ENCODE measurements at regions not wholly inside any gene's neighbourhood (a gene's known extent, or its start where the extent isn't known, plus 50 kb on each side); places are given as distances from the start of the nearest gene placed in this dataset.
A peak's percentile ranks its signal among the peaks of the same experiment; 100 is the strongest.

DNA sequence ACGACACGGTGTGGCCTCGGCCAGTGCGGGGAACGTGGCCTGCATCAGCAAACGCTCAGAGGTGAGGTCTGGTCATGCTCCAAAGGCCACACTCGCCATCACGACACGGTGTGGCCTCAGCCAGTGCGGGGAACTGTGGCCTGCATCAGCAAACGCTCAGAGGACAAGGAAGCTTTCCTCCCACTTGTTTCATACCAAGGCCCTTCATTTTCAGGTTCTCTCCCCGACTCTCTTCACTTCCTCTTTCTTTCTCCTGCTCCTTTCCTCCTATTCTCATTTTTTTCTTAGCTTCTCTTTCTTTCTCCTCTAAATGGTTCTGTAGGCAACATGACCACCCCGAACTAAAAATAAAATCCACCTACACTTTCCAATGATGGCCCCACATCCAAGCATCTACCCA is 384.4 kb upstream of the SHH start:
- H3K27me3 Mint-ChIP-seq = no peaks in the 10 kb centered on the region
- H3K36me3 Mint-ChIP-seq = no peaks in the 10 kb centered on the region
- H3K9me3 Mint-ChIP-seq (ENCODE audit: low read depth) = no peaks in the 10 kb centered on the region
- H3K27ac Mint-ChIP-seq = no peak overlapping the region
- no peak overlapping the region for H3K4me3 Mint-ChIP-seq
- H3K4me1 Mint-ChIP-seq (ENCODE audit: low read depth) = no peaks in the 10 kb centered on the region

DNA sequence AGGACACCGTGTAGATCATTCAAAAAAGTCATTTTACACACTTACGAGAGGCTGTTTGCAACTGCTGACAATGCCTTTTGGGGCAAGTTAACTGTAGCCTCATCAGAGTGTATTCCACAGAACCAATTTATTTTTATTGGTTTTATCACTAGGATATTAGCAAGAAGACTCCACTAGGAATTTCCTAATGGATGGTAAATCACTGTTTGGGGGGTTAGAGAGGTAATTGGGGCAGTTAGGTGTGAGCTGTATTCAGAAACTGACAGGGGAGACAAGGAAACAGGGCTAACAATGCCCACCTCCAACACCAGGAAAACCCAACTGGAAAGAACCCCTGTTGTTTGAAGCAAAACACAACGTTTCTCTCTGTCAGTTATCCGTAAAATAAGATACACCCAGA is 383.0 kb upstream of the SHH start:
- no peaks in the 10 kb centered on the region for H3K4me1 Mint-ChIP-seq (ENCODE audit: low read depth)
- no peaks in the 10 kb centered on the region for H3K9me3 Mint-ChIP-seq (ENCODE audit: low read depth)
- no peaks in the 10 kb centered on the region for H3K36me3 Mint-ChIP-seq
- no peak overlapping the region for H3K27ac Mint-ChIP-seq
- no peaks in the 10 kb centered on the region for H3K27me3 Mint-ChIP-seq
- H3K4me3 Mint-ChIP-seq = no peak overlapping the region

DNA sequence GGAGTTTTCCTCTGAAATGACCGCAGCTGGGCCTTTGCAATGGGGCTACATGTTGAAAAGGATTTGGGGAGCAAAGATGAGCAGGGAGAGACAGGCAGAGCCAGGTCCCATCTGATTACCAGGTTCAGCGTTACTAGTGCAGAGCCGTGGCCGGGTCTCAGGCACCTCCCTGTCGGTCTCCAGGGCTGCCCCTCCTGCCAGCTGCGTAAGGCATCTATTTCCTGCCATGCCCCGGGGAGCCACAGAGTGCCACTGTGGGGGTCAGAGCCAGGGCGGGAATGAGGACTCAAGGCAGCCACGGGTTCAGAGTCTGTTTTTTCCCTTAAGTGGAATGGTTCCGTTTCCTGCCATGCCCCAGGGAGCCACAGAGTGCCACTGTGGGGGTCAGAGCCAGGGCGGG is 382.6 kb upstream of the SHH start:
- H3K9me3 Mint-ChIP-seq (ENCODE audit: low read depth) = no peaks in the 10 kb centered on the region
- H3K36me3 Mint-ChIP-seq = no peaks in the 10 kb centered on the region

DNA sequence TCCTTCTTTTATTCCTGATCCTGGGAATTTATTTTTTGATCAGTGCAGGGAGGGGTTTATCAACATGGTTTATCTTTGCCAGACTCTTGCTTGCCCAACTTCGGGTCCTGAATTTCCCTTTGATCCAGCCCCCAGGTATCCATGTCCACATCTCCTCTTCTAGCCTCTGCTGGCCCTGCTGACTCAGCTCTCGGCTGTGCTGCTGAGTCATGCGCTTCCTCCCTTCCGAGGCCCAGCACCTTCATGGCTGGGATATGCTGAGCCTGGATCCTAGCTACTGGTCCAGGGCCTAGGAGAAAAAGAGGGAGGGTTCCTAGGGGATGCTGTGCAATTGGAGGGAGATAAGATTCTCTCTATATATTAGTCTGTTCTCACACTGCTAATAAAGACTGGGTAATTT is 380.7 kb upstream of the SHH start:
- Mint-ChIP-seq H3K36me3 (no peaks in the 10 kb centered on the region), H3K27ac (no peak overlapping the region), H3K4me1 (ENCODE audit: low read depth) (no peaks in the 10 kb centered on the region), H3K27me3 (peaks cover 2% of the 10 kb centered on the region), H3K9me3 (ENCODE audit: low read depth) (no peaks in the 10 kb centered on the region), H3K4me3 (no peak overlapping the region)

More for the DNA sequence above, 382.6 kb upstream of the SHH start:
- H3K4me3 Mint-ChIP-seq = no peak overlapping the region
- H3K4me1 Mint-ChIP-seq (ENCODE audit: low read depth) = no peaks in the 10 kb centered on the region
- no peaks in the 10 kb centered on the region for H3K27me3 Mint-ChIP-seq
- no peak overlapping the region for H3K27ac Mint-ChIP-seq

DNA sequence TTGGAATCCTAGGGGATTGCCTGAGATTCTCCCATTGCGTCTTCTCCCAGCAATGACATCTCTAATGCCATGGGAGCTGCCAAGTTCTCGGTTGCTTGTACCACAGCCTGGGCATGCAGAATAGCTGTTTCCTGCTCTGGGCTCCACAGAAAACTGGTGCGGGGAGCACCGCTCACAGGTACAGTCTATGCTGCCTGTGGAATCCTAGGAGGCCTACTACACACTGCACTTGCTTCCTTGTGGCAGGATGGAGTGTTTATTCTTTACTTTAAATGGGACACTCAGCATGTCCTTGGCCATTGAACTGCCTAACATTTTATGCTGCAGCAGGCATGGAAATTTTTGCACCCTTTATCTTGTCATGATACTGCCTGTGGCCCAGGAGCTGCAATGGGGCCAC is 378.8 kb upstream of the SHH start:
- Mint-ChIP-seq H3K4me1 (ENCODE audit: low read depth) (no peaks in the 10 kb centered on the region), H3K4me3 (no peak overlapping the region), H3K36me3 (no peaks in the 10 kb centered on the region), H3K27ac (no peak overlapping the region), H3K27me3 (peaks cover 2% of the 10 kb centered on the region), H3K9me3 (ENCODE audit: low read depth) (no peaks in the 10 kb centered on the region)

DNA sequence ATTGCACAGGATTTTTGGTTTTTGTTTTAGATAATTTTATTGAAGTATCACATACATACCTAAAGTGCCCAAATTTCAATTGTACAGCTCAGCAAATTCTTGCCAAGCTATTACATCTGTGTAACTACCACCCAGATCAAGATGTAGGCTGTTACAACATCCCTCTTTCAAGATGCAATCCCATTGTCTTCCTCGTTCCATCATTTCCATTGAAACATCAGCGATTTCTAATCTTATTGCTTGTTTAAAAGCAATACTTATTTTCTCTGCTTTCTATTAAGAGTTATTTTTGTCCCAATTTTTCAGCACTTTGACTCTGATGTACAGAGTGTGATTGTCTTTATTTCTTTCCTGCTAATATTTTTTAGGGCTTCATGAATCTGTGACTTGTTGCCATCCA is 372.8 kb upstream of the SHH start:
- no peak overlapping the region for H3K27ac Mint-ChIP-seq
- H3K27me3 Mint-ChIP-seq = peaks cover 3% of the 10 kb centered on the region
- H3K36me3 Mint-ChIP-seq = no peaks in the 10 kb centered on the region
- peaks cover 6% of the 10 kb centered on the region for H3K9me3 Mint-ChIP-seq (ENCODE audit: low read depth)
- no peak overlapping the region for H3K4me3 Mint-ChIP-seq
- H3K4me1 Mint-ChIP-seq (ENCODE audit: low read depth) = no peaks in the 10 kb centered on the region

DNA sequence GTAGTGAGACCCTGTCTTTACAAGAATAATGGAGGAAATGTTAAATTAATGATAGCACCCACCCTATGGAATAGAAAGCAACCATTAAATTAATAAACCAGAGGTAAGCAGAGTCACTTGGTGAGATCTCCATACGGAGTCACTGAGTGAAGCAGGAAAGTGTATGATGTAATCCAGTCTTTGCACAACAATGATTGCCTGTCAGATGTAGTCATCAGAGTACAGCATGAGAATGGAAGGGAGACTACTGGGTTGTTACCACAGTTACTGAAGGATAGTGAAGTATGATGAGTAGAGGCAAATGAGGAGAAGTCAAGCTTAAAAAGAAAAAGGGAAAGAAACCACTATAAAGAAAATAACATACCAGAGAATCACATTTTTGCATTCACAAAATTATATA is 371.9 kb upstream of the SHH start:
- Mint-ChIP-seq H3K4me3 (no peak overlapping the region), H3K36me3 (no peaks in the 10 kb centered on the region), H3K27me3 (peaks cover 2% of the 10 kb centered on the region), H3K4me1 (ENCODE audit: low read depth) (no peaks in the 10 kb centered on the region), H3K27ac (no peak overlapping the region), H3K9me3 (ENCODE audit: low read depth) (peaks cover 6% of the 10 kb centered on the region)

DNA sequence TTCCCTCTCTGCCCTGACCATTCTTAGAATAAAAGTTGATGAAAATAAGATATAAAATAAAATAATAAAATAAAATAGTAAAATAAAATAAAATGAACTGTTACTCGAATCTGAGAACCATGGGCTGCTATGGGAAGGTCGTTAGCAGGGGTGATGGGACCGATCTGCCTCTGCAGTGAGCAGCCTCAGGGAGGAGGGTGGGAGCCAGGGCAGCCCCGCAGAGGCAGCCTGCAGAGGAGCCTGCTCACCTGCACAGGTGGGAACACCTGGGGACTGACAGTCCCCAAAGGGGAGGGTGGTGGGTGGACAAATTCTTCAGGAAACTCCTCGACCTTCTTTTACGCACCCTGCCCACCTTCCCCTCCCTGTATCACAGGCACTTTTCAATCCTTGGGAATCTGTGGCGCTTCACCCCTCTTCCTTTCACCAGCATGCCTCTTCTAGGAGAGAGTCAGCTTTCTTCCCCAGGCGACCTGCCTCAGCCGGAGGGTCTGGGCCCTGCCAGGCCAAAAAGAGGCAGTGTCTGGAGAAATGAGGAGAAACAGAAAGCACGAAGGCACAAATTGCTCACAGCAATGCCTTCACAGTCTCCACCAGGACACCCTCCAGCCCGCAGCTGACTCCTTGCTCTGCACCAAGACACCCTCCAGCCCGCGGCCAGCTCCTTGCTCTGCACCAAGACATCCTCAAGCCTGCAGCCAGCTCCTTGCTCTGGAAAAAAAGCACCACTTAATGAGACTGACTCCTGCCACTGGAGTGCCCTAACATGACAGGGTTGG is 368.4 kb upstream of the SHH start:
- H3K9me3 Mint-ChIP-seq (ENCODE audit: low read depth) = peaks cover 6% of the 10 kb centered on the region
- H3K36me3 Mint-ChIP-seq = no peaks in the 10 kb centered on the region
- H3K27ac Mint-ChIP-seq = no peak overlapping the region
- peaks cover 2% of the 10 kb centered on the region for H3K27me3 Mint-ChIP-seq
- no peaks in the 10 kb centered on the region for H3K4me1 Mint-ChIP-seq (ENCODE audit: low read depth)
- no peak overlapping the region for H3K4me3 Mint-ChIP-seq

DNA sequence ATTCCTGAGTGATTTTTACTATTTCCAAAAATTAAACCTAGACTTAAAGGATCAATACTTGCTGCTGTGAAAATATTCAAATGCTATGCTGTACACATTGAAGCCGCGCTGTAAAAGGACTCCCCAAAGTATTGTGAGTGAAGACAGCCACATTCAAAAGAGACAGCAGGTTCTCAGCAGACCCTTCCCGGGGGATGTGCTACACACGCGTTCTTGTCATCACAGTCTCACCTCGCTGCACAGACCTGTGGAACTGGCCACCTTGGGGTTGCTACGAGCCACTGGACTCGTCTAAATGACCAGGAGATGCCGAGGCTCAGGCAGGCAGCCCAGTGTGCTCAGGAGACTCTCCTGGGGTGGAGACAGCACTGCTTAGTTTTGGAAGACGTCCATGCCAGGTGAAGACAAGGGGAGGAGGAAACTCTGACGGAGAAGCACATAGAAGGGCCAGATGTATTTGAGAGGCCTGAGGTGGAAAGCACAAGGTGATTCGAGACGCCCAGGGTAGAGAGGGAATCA is 367.7 kb upstream of the SHH start:
- H3K36me3 Mint-ChIP-seq = no peaks in the 10 kb centered on the region
- H3K4me1 Mint-ChIP-seq (ENCODE audit: low read depth) = no peaks in the 10 kb centered on the region
- no peak overlapping the region for H3K4me3 Mint-ChIP-seq
- no peaks in the 10 kb centered on the region for H3K9me3 Mint-ChIP-seq (ENCODE audit: low read depth)
- H3K27me3 Mint-ChIP-seq = peaks cover 2% of the 10 kb centered on the region
- peak overlapping the region; percentile 66 for H3K27ac Mint-ChIP-seq

DNA sequence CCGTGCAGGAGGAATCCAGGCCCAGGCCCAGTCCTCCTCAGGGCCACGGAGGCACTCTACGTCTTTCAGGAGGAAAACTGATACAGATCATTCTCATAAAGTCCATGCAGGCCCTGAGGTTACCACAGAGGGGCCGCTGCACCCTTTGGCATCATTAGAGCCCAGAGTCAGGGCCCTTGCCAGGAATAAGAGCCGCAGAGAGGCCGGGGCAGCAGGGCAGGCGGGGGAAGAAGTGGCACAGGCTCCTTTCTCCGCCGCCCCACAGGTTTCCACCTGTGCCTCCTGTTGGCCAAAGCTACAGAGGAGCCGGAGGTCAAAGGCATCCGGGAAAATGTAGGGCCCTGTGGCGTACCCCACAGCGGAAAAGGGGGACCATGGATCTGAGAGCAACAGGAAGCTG is 366.6 kb upstream of the SHH start:
- Mint-ChIP-seq H3K4me3 (no peak overlapping the region), H3K27me3 (peaks cover 2% of the 10 kb centered on the region), H3K36me3 (no peaks in the 10 kb centered on the region), H3K4me1 (ENCODE audit: low read depth) (no peaks in the 10 kb centered on the region), H3K9me3 (ENCODE audit: low read depth) (no peaks in the 10 kb centered on the region), H3K27ac (no peak overlapping the region)

DNA sequence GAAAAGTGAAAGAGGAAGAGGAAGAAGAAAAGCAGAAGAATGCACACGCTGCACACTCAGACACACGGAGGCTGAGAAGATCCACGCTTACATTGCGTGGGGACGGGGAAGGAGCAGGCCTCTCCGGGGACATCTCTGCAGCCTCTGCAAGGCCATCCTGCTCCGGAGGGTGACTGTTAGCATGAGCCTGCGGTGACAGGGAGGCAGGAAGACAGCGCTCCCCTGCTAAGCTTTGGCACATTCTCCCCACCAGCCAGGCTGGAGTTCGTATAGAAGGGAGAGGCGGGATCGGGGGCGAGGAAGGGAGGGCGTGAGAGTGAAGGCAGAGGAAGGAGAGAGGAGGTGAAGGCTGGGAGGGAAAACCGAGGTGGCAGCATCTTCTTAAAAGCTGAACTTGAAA is 366.0 kb upstream of the SHH start:
- Mint-ChIP-seq H3K4me1 (ENCODE audit: low read depth) (no peaks in the 10 kb centered on the region), H3K27me3 (peaks cover 2% of the 10 kb centered on the region), H3K9me3 (ENCODE audit: low read depth) (no peaks in the 10 kb centered on the region), H3K27ac (no peak overlapping the region), H3K36me3 (no peaks in the 10 kb centered on the region), H3K4me3 (no peak overlapping the region)

DNA sequence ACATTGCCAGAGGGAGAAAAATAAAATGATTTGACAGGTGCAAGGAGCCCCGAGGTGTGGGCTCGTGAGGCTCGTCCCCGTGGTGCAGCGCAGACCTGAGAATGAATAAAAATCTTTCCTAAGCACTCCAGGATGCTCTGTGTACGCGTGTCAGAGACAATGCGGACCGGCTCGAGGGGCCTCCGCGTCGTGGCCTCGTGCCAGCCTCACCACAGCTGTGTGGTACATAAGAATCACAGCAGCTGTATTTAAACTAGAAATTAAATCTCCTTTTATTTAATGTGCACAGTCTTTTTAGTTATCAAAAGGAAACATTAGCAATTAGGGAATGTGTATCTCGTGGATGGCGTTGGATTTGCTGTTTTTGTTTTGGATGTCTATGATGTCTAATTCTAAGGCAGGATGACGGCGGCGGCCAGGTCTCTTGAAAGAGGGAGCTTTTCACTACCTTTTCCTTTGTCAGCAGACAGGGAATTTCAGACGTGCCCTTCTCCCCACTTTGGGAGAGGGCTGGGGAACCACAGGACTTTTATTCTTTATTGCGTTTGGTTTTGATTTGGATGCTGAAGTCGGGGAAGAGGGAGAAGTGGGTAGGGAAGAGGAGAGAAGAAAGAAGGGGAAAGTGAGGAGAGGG is 365.3 kb upstream of the SHH start:
- Mint-ChIP-seq H3K36me3 (no peaks in the 10 kb centered on the region), H3K27ac (no peak overlapping the region), H3K4me3 (no peak overlapping the region), H3K4me1 (ENCODE audit: low read depth) (no peaks in the 10 kb centered on the region), H3K9me3 (ENCODE audit: low read depth) (no peaks in the 10 kb centered on the region), H3K27me3 (no peaks in the 10 kb centered on the region)

DNA sequence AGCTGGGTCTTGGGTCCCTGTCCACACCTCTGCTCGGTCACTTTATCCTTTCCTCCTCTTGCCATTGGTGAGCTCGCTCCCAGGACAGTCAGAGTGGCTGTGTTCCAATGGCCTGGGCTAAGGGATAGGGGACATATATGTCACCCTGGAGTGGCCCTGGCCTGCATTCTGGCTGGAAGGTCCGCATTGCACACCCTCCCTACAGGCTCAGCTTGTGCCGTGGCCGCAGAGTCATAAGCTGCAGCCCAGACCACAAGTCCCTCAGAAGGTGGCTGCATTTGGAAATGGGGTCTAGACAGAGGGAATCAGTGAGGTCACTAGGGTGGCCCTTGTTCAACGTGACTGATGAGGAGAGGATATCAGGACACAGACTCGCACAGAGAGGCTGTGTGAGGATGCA is 363.8 kb upstream of the SHH start:
- Mint-ChIP-seq H3K27ac (no peak overlapping the region), H3K4me3 (no peak overlapping the region), H3K4me1 (ENCODE audit: low read depth) (no peaks in the 10 kb centered on the region), H3K27me3 (no peaks in the 10 kb centered on the region), H3K36me3 (no peaks in the 10 kb centered on the region), H3K9me3 (ENCODE audit: low read depth) (no peaks in the 10 kb centered on the region)

DNA sequence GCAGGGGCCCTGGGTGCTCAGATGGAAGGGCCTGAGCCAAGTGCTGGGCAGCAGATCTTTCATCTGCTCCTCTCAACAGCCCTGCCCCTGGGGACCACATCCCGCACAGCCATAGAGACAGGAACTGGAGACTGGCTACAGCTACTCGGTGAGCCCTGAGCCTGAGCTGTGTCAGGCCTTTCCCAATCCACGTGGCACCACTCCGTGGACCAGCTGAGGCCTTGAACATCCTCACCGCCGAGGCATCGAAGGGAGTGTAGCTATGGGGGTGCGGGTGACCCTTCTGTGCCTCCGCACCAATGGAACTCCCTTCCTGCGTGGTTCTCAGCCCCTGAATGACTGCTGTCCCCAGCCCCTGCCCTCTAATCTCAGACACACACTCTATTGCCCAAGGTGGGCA is 362.7 kb upstream of the SHH start:
- no peaks in the 10 kb centered on the region for H3K36me3 Mint-ChIP-seq
- no peak overlapping the region for H3K27ac Mint-ChIP-seq
- H3K9me3 Mint-ChIP-seq (ENCODE audit: low read depth) = no peaks in the 10 kb centered on the region
- no peaks in the 10 kb centered on the region for H3K27me3 Mint-ChIP-seq
- H3K4me3 Mint-ChIP-seq = no peak overlapping the region
- no peaks in the 10 kb centered on the region for H3K4me1 Mint-ChIP-seq (ENCODE audit: low read depth)

DNA sequence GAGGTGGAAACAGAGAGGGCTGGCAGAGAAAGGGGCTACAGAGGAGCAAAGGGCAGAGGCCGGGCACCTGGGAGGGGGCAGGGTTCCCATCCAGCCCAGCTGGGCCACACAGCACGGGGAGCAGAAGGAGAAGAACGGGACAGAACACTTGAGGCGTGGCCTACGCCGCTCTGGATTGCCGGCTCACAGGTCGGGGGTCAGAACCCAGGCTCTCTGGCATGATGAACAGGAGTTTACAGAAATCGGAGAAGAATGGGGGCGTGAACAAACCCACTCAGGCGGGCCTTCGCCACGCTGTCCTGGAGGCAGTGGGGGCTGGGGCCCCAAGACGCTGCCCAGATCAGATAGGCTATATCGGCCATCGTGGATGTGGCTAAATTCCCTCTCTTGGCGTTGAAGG is 362.2 kb upstream of the SHH start:
- H3K27ac Mint-ChIP-seq = no peak overlapping the region
- H3K9me3 Mint-ChIP-seq (ENCODE audit: low read depth) = no peaks in the 10 kb centered on the region
- H3K27me3 Mint-ChIP-seq = no peaks in the 10 kb centered on the region
- H3K36me3 Mint-ChIP-seq = no peaks in the 10 kb centered on the region
- H3K4me1 Mint-ChIP-seq (ENCODE audit: low read depth) = no peaks in the 10 kb centered on the region
- no peak overlapping the region for H3K4me3 Mint-ChIP-seq
